Right lobe of liver (tissue), 4 donors: ENCODE measurements at regions not wholly inside any gene's neighbourhood (a gene's known extent, or its start where the extent isn't known, plus 50 kb on each side); places are given as distances from the start of the nearest gene placed in this dataset.

ENCODE experiments used
- POLR2A ChIP-seq: fragments of 450-650 bp; IDR thresholded peaks from one replicate; pipeline ENCODE4 v1.6.1; 2017; ENCODE audit warnings: antibody characterized with exemption, mild to moderate bottlenecking
- TF ChIP-seq, protein P1 (sequence below), 4 donors: fragments of 200-600 bp in 3 of 4; fragments of 450-650 bp in 1 of 4; IDR thresholded peaks; one replicate each; pipeline versions ENCODE4 v1.5.1 to v1.8.0; 2016 to 2022; ENCODE audit warnings: antibody characterized with exemption in 4 of 4, mild to moderate bottlenecking in 2 of 4
- donor health status: DM: no; HTN: no; CAD: no.
- donor health status: DM: no; HTN: no; CAD: no.
- donor health status: DM: no; HTN: yes; CAD: no.

- TF ChIP-seq, protein P1, sequence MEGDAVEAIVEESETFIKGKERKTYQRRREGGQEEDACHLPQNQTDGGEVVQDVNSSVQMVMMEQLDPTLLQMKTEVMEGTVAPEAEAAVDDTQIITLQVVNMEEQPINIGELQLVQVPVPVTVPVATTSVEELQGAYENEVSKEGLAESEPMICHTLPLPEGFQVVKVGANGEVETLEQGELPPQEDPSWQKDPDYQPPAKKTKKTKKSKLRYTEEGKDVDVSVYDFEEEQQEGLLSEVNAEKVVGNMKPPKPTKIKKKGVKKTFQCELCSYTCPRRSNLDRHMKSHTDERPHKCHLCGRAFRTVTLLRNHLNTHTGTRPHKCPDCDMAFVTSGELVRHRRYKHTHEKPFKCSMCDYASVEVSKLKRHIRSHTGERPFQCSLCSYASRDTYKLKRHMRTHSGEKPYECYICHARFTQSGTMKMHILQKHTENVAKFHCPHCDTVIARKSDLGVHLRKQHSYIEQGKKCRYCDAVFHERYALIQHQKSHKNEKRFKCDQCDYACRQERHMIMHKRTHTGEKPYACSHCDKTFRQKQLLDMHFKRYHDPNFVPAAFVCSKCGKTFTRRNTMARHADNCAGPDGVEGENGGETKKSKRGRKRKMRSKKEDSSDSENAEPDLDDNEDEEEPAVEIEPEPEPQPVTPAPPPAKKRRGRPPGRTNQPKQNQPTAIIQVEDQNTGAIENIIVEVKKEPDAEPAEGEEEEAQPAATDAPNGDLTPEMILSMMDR (IDR thresholded peaks at IDR 0.05), result no peak
- no peak for TF ChIP-seq POLR2A
These were observed 121.5 kb downstream of the APIP start for GRCh38 chr11:34794696-34795095.
